ENCODE measurements at regions not wholly inside any gene's neighbourhood (a gene's known extent, or its start where the extent isn't known, plus 50 kb on each side); places are given as distances from the start of the nearest gene placed in this dataset.

DNA sequence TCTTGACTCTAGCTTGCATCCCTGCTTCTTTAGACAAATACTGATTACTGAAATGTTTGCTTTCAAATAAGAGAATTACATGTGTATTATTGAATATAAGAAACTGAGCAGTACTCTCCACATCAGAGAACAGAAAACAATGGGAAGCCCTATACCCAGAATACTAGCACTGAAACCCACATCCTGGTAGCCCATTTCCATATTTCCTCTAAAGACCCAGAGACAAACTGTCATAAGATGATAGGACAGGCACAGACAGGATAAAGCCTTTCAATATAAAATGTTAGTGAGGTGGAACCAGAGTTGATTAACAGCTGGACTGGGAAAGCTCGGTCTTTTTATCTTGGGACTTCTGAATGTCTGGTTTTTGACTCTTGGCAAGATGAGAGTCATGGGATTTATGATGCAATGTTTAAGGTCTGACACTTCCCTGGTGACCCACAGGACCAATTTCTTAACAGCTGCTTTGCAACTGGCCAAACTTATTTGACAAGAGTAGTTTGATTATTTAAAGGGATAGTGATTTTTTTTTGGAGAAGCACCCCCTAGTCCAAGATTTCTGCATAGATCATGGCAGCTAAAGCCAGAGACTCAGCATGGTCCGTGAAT is 166.9 kb upstream of the ATXN7L3B start:
- Mint-ChIP-seq H3K27me3 (ENCODE audit: low read depth in 3 of 3) (no peaks in the 10 kb centered on the region), H3K4me3 (no peak overlapping the region), H3K36me3 (no peaks in the 10 kb centered on the region), H3K9me3 (peaks cover 0 to under 1% (median 0%) of the 10 kb centered on the region in 7 donors), H3K4me1 (no peaks in the 10 kb centered on the region), H3K27ac (no peak overlapping the region)
- no peak overlapping the region for H3K9ac ChIP-seq (ENCODE audit: insufficient read depth, low read length, poor library complexity, severe bottlenecking)
- H3K4me2 ChIP-seq (replicated peaks; ENCODE audit: extremely low read depth, low read length, poor library complexity, severe bottlenecking): no peak overlapping the region
- DNase-seq: no peak
- H3K36me3 ChIP-seq (replicated peaks in 1 of 2; ENCODE audit: control insufficient read depth in 1 of 2, insufficient read depth in 2 of 2, low read length in 2 of 2): no peaks in the 10 kb centered on the region
- H3K27me3 ChIP-seq (ENCODE audit: control insufficient read depth in 2 of 2, insufficient read depth in 2 of 2, low read length in 2 of 2): no peaks in the 10 kb centered on the region
- no peaks in the 10 kb centered on the region for H3K4me1 ChIP-seq (ENCODE audit: control insufficient read depth in 1 of 2, insufficient read depth in 2 of 2, low read length in 2 of 2)
- H3K4me3 ChIP-seq (replicated peaks in 1 of 3; ENCODE audit: low read depth in 2 of 3, low read length in 3 of 3): no peak overlapping the region
- no peaks in the 10 kb centered on the region for H4K20me1 ChIP-seq (ENCODE audit: insufficient read depth, low read length)
- no peaks in the 10 kb centered on the region for H3K9me3 ChIP-seq (replicated peaks in 1 of 2; ENCODE audit: control insufficient read depth in 1 of 2, insufficient read depth in 1 of 2, low read length in 2 of 2)
- 71% methylated on average over 1 of the region's 2 CpGs for WGBS (ENCODE audit: insufficient coverage)
- TF ChIP-seq CTCF (IDR thresholded peaks at IDR 0.05): no peak
- H3K79me2 ChIP-seq (ENCODE audit: insufficient read depth, low read length): no peaks in the 10 kb centered on the region
- H2AFZ ChIP-seq (ENCODE audit: insufficient read depth, low read depth, low read length, poor library complexity, severe bottlenecking): no peak overlapping the region
- intact Hi-C loops (cut with micrococcal nuclease): no loop called here
- H3K27ac ChIP-seq (ENCODE audit: low read depth in 1 of 2, low read length in 2 of 2): no peak overlapping the region

- H2AFZ ChIP-seq (ENCODE audit: insufficient read depth, low read depth, low read length, poor library complexity, severe bottlenecking): no peak overlapping the region
- no peaks in the 10 kb centered on the region for H3K79me2 ChIP-seq (ENCODE audit: insufficient read depth, low read length)
- Mint-ChIP-seq H3K27me3 (ENCODE audit: low read depth in 3 of 3) (no peaks in the 10 kb centered on the region), H3K9me3 (peaks cover 0 to 2% (median 0%) of the 10 kb centered on the region in 7 donors), H3K4me3 (no peak overlapping the region), H3K4me1 (no peaks in the 10 kb centered on the region), H3K27ac (no peak overlapping the region), H3K36me3 (no peaks in the 10 kb centered on the region)
- no peak overlapping the region for H3K4me3 ChIP-seq (replicated peaks in 1 of 3; ENCODE audit: low read depth in 2 of 3, low read length in 3 of 3)
- H3K4me2 ChIP-seq (replicated peaks; ENCODE audit: extremely low read depth, low read length, poor library complexity, severe bottlenecking): no peak overlapping the region
- no peaks in the 10 kb centered on the region for H3K9me3 ChIP-seq (replicated peaks in 1 of 2; ENCODE audit: control insufficient read depth in 1 of 2, insufficient read depth in 1 of 2, low read length in 2 of 2)
- WGBS (ENCODE audit: insufficient coverage): 100% methylated on average over 2 of the region's 5 CpGs
- no peaks in the 10 kb centered on the region for H4K20me1 ChIP-seq (ENCODE audit: insufficient read depth, low read length)
- no peaks in the 10 kb centered on the region for H3K36me3 ChIP-seq (replicated peaks in 1 of 2; ENCODE audit: control insufficient read depth in 1 of 2, insufficient read depth in 2 of 2, low read length in 2 of 2)
- DNase-seq: no peak
- H3K27me3 ChIP-seq (ENCODE audit: control insufficient read depth in 2 of 2, insufficient read depth in 2 of 2, low read length in 2 of 2): no peaks in the 10 kb centered on the region
- H3K4me1 ChIP-seq (ENCODE audit: control insufficient read depth in 1 of 2, insufficient read depth in 2 of 2, low read length in 2 of 2): no peaks in the 10 kb centered on the region
- no peak overlapping the region for H3K27ac ChIP-seq (ENCODE audit: low read depth in 1 of 2, low read length in 2 of 2)
- no peak overlapping the region for H3K9ac ChIP-seq (ENCODE audit: insufficient read depth, low read length, poor library complexity, severe bottlenecking)
- no peak for TF ChIP-seq CTCF (IDR thresholded peaks at IDR 0.05)
- intact Hi-C loops (cut with micrococcal nuclease): no loop called here
Measured at GRCh38 chr12:74379114-74379513, 158.5 kb upstream of the ATXN7L3B start.

Data from CD14-positive monocyte (primary cell).